Peyer's patch (tissue), 4 donors: ENCODE measurements at regions not wholly inside any gene's neighbourhood (a gene's known extent, or its start where the extent isn't known, plus 50 kb on each side); places are given as distances from the start of the nearest gene placed in this dataset.

Source experiments
- CTCF ChIP-seq, 6 experiments: fragments of 450-650 bp in 4 of 6; fragments of 200-600 bp in 2 of 6; sonication (generic) in 1 of 6; IDR thresholded peaks; one replicate each; pipeline ENCODE4 v1.5.1; 2017 to 2019; ENCODE audit warnings: antibody characterized with exemption in 6 of 6, mild to moderate bottlenecking in 3 of 6, moderate library complexity in 1 of 6
- POLR2A ChIP-seq, 2 donors: fragments of 450-650 bp; IDR thresholded peaks; one replicate each; pipeline ENCODE4 v1.5.1; 2017; ENCODE audit warnings: antibody characterized with exemption in 2 of 2, mild to moderate bottlenecking in 2 of 2, moderate library complexity in 2 of 2

- no peak for TF ChIP-seq CTCF (IDR thresholded peaks at IDR 0.05)
- TF ChIP-seq POLR2A (IDR thresholded peaks at IDR 0.05) = no peak
These were observed 508.5 kb downstream of the RIT2 start for GRCh38 chr18:42606886-42607495.
